GM19438 (cell line): ENCODE measurements at regions not wholly inside any gene's neighbourhood (a gene's known extent, or its start where the extent isn't known, plus 50 kb on each side); places are given as distances from the start of the nearest gene placed in this dataset.
"Not testable (repeated sequence)": the region's sequence is repeated elsewhere in the genome, so short reads cannot be mapped to it uniquely, and the experiment has no call there.

Experiments
- ATAC-seq: cut with Tn5 transposase; IDR thresholded peaks from one replicate; pipeline ENCODE4 v1.9.1; 2021; ENCODE audit warnings: low read depth; ENCODE audit not compliant: unreplicated experiment

DNA sequence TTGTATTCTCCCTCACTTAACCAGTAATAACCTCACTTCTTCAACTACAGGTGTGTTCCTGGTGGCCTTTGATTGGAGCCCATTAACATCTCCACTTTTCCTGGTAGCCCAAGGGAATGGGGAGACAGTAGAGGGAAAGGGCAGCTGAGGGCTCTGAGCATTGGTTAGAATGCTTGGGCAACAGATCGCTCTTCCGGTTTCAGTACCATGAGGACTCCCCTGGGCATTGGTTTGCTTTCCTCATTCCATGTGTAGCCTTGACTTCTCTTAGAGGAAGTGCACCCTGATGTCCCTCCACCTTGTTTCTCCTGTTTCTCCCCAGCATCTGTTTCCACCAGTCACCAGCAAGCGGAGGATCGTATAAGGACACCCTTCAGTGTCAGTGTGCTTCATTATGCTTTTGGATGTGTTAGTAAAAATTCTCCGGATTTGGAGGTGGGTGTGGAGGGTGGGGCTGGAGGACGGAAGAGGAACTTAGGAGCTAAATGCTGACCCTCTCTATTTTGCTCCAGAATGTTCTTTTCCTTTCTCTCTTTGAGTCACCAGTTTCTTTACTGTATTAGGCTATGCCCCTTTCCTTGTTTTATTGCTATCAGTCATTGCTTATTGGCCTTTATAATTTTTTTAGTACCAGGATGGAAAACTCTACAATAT, 50.6 kb upstream of the ZNG1B start:
- ATAC-seq, result not testable (repeated sequence)

DNA sequence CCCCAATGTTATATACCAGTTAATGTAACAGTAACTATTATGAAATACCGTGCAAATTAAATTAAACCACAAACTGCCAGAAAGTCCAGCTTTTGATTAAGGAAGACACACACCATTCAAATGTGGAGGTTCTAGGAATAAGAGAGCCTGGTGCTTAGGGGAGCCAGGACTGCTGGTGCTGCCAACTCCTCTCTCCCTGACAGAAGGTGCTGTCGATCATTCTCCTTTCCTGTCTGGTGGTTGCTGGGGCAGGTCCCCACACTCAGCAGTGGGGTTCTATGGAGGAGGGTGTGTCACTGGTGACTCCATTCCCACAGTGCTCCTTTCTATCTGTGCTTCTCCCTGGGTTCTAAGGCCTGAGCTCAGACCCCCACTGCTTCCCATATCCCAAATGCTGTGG, 57.9 kb upstream of the ZNG1B start:
- ATAC-seq, result not testable (repeated sequence)

DNA sequence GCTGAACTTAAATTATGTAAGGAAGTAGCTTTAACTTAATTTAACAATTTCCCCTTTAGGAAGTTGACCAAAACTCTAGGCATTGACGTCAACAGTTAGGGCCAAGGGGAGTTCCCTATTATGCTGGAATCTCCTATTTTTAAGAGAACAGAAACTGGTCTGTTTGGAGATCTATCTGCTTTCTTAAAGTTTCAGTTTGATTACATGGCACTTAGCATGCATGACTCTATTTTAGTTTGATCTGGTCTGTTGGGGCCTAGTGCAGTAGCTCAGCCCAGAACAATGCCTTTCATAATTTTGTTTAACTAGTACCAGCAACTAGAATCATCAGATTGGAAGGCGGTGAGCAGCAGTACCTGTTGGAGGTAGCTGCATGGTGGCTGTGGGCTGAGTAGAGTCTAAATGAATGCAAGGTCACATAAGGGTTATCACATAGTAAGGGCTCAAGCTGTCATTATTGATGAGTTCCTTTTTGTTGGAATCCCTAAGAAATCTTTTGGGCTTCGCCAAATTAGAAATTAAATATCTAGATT, 60.5 kb upstream of the ZNG1B start:
- ATAC-seq, result peak; percentile 68

DNA sequence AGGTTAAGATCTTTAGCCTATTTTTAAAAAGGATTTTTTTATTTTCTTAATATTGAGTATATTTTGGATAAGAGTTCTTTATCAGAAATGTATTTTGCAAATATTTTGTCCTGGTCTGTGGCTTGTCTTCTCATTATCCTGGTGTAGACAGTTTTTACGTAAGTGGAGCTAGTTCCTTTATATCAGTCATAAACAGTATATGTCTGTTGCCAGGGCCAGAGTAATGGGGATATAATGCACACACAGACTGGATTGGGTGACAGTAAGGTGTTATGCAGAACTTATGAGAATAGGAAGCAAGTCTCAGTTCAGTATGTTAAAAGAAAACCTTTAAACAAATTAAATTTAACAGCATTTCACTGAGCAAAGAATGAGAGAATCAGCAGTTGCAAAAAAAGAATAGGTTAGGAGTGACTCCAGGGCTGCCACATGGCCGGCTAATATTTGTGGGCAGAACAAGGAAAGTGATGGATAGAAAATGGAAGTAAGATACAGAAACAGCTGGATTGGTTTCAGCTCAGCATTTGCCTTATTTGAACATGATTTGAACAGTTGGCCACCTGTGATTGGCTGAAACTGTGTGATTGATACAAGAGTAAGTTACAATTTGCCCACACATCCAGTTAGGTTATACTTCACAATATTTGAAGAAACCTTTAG, 61.1 kb upstream of the ZNG1B start:
- ATAC-seq, result peak; percentile 39

DNA sequence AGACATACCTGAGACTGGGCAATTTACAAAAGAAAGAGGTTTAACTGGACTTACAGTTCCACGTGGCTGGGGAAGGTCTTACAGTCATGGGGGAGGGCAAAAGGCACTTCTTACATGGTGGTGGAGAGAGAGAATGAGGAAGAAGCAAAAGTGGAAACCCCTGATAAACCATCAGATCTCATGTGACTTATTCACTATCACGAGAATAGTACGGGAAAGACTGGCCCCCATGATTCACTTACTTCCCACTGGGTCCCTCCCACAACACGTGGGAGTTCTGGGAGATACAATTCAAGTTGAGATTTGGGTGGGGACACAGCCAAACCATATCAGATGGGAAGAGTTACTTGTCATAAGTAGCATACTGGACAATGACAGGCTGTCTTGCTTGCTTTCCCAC, 62.6 kb upstream of the ZNG1B start:
- ATAC-seq, result not testable (repeated sequence)

DNA sequence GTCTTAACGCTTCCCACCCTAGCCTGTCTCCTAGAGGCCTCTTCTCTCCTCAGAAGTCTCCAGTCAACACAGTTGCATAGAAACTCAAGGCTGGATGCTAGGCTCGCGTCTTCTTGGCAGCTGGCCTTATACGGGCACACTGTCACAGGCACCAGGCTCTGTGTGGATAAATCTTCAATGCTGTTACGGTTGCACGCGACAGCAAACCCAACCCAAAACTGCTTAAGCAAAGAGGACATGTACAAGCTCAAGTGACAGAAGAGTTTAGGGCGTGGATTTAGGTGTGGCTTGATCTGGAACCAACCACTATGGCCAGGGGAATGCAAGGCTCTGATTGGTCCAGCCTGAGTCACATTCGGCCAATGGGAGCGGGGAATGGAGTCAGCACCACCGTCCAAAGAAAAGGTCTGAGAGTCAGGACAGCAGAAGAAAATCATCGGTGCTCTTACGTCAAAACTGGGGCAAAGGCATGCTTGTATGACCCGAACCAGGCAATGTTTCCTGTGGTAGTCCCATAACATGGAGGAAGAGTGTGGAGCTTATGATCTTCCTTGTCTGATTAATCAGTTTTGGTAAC, 65.1 kb upstream of the ZNG1B start:
- not testable (repeated sequence) for ATAC-seq

DNA sequence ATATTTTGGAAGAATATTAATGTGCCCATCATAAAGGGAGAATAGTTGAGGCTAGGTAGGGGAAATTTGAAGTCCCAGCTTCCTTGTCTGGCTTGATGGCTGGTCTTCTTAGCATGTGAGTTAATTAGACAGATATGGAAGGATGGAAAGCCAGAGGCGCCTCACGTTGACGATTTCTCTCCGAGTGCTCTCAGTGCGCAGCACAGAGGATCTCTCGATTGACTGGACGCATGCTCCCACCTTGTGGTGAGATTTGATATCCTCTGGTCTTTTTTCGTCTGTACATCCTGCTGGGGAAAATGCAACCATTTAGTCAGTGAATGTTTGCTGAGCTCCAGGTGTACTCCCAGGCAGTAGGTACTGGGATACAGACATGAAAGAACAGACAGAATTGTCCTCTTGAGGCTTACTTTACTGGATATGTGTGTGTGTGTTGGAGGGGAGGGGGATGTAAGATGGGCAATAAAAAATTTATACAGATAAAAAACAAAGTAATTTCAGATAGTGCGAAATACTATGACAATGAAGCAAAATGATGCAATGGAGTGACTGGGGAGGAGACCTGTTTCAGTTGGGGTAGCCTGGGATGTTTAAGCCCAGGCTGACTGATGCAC, 66.9 kb upstream of the ZNG1B start:
- ATAC-seq, result no peak

DNA sequence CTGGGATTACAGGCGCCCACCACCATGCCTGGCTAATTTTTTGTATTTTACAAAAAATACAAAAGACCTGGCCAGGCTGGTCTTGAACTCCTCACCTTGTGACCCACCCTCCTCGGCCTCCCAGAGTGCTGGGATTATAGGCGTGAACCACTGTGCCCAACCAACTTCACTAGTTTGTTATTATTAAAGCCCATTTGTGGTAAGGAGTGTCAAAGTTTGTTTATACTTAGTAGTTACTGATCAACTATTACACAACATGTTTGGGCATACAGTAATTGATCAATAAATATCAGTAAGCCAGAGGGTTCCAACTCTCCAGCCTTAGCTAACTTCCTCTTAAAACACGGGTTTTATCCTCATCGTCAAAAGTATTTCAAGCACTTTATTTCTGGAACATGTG, 67.5 kb upstream of the ZNG1B start:
- no peak for ATAC-seq

DNA sequence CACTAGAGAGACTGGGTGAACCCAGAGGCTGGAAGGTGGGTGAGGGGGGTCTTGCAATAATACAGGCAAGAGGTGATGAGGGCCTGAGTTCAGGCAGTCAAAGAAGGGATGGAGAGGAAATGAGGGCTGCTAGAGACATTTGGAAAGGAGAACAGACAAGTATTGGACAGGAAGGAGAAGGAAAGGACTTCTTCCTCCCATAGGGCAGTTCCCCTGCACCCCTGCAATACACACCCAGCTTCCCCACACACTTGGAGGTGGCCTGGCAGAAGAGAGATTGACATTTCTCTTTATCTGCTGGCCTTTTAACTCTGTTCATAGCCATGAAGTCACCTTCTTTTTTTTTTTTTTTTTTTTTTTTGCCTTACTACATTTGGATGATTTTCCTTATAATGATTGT, 68.9 kb upstream of the ZNG1B start:
- ATAC-seq, result not testable (repeated sequence)

DNA sequence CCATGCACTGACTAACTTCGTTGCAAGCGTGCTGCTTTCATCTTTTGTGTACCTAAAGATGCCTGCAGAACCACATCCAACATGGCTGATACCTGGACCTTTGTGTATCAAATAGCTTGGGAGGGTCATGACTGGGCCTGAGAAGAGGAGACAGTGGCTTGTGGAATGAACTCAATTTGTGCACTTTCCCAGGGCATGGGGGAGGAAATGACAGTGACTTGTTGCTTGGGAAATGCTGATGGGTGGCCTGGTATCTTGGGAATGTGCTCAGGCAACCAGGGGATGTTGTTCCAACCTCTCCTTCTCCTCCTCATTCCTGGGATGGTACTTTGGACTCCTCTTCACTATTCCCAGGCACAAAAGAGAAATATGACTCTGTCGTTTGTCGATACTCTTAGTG, 70.7 kb upstream of the ZNG1B start:
- not testable (repeated sequence) for ATAC-seq

DNA sequence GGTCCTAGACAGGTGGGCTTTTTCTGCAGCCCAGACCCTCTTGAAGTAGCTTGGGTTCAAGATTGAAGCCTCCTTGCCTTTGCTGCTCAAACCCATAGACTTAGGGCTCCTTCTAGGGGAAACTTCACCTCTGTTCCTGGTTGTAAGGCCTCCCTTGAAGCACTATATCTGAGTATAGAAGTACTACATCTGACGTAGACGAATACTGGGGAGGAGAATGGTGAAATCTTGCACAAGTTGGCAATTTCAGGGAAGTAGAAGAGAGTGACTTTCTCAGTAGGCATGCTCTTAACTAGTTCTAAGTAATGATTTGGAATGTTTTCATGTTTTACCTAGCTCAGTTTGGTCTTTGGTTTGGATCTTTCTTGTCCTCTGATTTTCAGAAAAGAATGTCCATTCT, 71.7 kb upstream of the ZNG1B start:
- not testable (repeated sequence) for ATAC-seq

DNA sequence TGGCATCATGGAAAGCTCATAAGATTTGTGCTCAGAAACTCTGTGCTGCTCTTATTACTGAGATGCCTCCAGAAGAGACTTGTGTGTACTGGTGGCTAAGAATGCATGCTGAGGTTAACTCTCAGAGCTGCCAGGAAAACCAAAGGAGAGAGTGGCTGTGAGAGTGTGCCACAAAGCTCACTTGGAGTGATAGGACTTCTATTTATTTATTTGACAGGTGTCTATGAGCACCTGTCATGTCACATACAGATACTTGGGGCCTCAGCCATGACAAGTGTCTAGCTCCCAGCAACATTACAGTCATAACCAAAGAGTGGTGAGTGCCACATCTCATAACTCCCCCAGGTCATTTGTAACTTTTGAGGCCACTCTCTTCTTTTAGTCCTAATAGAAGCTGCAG, 72.2 kb upstream of the ZNG1B start:
- not testable (repeated sequence) for ATAC-seq

DNA sequence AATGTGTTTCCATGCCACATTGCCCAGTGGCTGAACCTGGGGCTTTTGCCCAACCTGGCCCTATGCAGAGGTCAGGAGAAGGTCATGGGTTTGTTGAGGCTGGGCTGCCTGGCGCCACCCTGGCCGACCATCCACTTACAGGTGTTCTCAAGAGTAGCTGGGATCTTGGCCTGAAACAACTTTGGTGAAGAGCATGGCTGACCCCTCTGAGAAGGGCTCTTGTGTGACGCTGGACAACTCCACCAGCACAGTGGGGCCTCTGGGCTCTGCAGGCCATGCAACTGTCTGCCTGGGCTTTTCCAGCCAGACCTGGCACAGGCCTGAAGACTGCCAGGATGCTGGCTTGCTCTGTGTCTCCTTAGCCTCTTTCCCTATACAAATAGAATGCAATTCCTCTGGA, 76.4 kb upstream of the ZNG1B start:
- ATAC-seq, result no peak

DNA sequence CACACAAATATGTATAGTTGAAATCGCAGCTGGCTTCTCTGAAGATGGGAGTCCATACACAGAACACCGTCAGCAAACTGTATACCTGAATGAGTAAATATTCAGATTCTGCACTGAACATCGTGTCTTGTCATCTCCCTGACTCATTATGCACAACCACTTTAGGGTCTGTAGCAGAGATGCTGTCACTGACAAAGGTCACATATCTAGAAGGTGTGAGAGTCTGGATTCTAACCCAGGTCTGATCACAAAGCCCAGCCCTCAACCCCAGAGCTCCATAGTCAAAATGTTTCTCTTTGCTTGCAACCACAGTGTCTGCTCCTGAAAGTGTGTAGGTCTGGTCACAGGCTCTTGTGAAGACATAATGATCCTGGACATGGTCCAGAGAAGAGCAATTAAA, 78.3 kb upstream of the PAX8 start:
- no peak for ATAC-seq

DNA sequence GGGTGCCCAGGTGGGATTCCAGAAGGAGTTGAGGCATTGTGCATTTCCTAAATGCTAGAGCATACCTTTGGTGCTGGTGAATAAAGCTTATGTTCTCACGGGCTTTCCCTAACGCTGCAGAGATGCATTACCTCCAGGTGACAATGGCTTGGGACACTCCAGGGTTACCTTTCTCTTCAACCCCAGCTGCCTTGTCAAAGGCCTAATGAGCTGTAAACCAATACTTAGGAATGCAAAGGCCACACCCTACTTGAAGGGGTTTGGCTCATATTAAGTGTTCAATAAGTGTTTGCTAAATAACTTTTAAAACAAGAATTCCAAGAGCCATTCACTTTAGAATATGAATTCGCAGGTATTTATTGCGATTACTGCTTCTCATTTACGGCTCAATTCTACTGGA, 77.6 kb upstream of the PAX8 start:
- ATAC-seq, result not testable (repeated sequence)

DNA sequence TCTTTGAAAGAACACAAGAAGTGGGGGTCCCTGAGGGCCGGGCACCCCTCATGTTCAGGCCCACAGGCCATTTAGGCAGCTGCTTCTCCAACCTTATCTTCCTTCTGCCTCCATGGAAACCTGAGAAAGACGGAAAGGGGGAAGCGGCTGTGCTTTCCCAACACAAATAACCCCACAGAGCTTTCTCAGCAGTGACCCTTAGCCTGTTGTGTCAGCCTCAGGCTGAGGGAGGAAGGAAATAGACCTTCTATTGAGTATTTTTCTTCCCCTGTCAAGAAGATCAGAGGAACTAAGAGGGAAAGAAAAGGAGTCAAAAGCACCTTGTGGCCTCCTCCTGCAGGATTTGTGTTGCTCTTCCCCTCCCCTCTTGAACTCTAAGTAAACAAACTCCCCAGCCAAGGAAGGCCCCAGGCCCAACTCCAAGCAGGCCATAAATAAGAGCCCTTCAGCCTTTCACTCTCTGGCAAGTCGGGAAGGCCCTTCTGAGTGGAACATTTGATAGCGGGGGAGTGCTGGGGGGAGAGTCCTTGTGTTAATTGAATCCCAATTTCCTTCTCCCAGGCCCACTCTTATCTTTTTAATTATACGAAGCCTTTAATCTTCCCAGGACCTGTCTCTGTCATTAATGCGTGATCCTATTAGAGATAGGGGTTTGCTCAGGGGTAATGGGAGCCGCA, 76.8 kb upstream of the PAX8 start:
- ATAC-seq, result not testable (repeated sequence)

DNA sequence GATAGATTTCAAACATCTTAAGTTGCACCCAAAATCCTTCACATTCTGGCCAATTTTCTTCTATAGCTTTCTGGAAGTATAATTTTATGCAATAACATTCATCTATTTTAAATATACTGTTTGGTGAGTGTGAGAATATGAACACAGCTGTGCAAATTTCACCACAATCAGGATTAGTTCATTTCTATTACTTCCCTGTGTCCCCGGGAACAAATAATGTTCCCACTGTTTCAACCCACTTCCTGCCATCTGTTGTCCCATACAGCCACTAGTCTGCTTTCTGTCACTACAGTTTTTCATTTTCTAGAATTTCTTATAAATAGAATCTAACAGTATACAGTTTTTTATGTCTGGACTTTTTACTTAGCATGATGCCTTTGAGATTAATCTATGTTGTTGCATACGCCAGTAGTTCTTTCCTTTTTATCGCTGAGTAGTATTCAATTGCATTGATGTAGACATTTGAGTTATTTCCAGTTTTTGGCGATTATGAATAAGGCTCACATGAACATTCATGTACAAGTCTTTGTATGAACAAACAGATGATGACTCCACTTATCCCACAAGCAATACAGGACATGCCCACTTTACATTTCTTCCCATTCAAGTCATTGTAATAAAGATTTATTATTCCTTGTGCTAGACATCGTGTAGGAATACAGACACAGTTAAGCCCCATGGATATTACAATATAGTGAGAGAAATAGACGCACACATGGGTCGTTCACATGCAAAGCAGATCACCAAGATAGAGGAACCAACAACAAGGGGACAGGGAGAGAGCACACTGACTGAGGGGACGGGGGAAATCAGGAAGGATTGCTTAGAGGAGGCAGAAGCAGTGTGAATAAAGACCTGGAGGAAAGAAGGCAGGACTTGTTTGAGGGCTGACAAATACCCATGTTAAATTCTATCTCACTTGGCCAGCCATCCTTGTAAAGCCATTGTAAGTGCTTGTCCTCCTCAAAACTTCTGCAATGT, 72.9 kb upstream of the PAX8 start:
- no peak for ATAC-seq

DNA sequence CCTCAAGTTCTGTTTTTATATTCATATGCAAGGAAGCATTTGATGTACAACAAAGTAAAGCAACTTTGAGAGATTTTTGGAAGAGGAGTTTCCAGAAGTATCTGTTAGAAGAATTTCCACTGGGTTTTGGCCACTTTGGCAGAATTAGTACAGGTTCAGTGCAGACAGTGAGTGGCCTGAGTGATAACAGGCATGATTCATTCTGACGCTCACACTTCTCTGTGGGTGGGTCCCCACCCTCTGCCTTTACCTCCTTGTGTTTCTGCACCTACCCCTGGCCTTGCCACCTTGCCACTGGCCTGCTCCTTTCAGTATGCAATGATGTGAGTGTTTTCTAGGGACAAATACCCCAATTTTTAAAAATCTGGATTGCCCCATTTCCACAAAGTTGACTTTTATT, 65.1 kb upstream of the PAX8 start:
- not testable (repeated sequence) for ATAC-seq

DNA sequence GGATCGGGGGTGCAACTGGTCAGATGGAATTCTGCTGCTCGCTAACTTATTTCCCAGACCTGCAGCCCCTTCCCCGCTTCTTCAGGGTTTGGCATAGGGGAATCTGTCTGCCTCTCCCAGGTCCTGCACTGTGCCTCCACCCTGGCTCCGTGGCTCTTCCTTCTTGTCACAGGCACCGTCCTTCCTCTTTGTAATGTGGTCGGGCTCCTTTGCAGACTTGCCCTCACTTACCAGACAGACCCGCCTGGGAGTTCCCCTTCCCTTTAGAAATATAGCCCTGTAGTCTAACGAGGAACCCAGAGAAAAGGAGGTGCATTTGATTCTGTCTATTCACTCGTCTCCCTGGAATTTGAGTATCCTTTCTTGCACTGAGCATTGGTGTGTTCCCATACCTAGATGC, 63.9 kb upstream of the PAX8 start:
- no peak for ATAC-seq

DNA sequence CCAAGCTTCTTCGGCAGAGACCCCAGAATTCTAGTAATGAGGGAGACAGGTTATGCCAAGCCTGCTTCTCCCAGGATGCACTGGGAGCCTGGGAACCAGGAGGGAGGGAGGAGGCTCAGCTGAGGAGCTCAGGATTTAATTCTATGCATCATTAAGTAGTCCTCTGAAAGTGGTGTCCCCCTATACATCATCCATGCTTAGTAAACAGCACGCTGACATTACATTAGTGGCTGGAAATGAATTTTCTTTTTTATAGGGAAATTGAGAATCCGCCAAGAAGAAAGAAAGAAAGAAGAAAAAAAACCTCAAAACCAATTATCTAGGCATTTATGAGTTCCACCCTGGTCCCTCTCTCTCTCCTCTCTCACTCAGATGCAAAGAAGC, 63.1 kb upstream of the PAX8 start:
- not testable (repeated sequence) for ATAC-seq
